ENCODE measurements at regions not wholly inside any gene's neighbourhood (a gene's known extent, or its start where the extent isn't known, plus 50 kb on each side); places are given as distances from the start of the nearest gene placed in this dataset.

GRCh38 chr6:167760979-167761793 lies 65.5 kb upstream of the AFDN start:
- TF ChIP-seq CTCF (IDR thresholded peaks at IDR 0.05; ENCODE audit: poor library complexity, severe bottlenecking) (no peak), EP300 (conservative IDR thresholded peaks at IDR 0.05; ENCODE audit: poor library complexity, severe bottlenecking) (no peak), POLR2AphosphoS5 (IDR thresholded peaks at IDR 0.05) (no peak), REST (IDR thresholded peaks at IDR 0.05; ENCODE audit: borderline replicate concordance) (no peak), RAD21 (conservative IDR thresholded peaks at IDR 0.05) (no peak), SMC3 (conservative IDR thresholded peaks at IDR 0.05; ENCODE audit: poor library complexity) (no peak), TAF1 (IDR thresholded peaks at IDR 0.05; ENCODE audit: low read depth) (no peak), EZH2 (IDR thresholded peaks at IDR 0.05; ENCODE audit: borderline replicate concordance, insufficient read depth, low read length, poor library complexity, severe bottlenecking) (no peak), MXI1 (conservative IDR thresholded peaks at IDR 0.05; ENCODE audit: poor library complexity, severe bottlenecking) (no peak)
